Cardiac muscle cell (in vitro differentiated cells and primary cell): ENCODE measurements at regions not wholly inside any gene's neighbourhood (a gene's known extent, or its start where the extent isn't known, plus 50 kb on each side); places are given as distances from the start of the nearest gene placed in this dataset.
A peak's percentile ranks its signal among the peaks of the same experiment; 100 is the strongest.
"Not testable (repeated sequence)": the region's sequence is repeated elsewhere in the genome, so short reads cannot be mapped to it uniquely, and the experiment has no call there.

Experiments used
- DNase-seq, 2 donors: peaks; one replicate each; pipeline versions ENCODE4 v3.0.0 to v3.0.0-alpha.2; 2010 to 2017; ENCODE audit warnings: low read depth in 1 of 2, low spot score in 1 of 2
- H3K27ac ChIP-seq: fragments of 200-600 bp; sonication (generic); 2 replicates; pipeline ENCODE4 v1.5.1; 2016
- H3K27me3 ChIP-seq: fragments of 200-600 bp; sonication (generic); 2 replicates; pipeline ENCODE4 v1.6.0; 2016; ENCODE audit warnings: control low read depth
- H3K36me3 ChIP-seq: fragments of 200-600 bp; sonication (generic); 2 replicates; pipeline ENCODE4 v1.5.1; 2016; ENCODE audit warnings: control low read depth
- H3K4me1 ChIP-seq: fragments of 200-600 bp; sonication (generic); 2 replicates; pipeline ENCODE4 v1.8.1; 2017; ENCODE audit warnings: low read depth, mild to moderate bottlenecking, mixed run types
- H3K4me3 ChIP-seq: fragments of 200-600 bp; sonication (generic); 2 replicates; pipeline ENCODE4 v1.5.1; 2016; ENCODE audit warnings: mild to moderate bottlenecking
- H3K9me3 ChIP-seq: fragments of 200-600 bp; sonication (generic); 2 replicates; pipeline ENCODE4 v1.5.1; 2017; ENCODE audit warnings: low read depth, mild to moderate bottlenecking, control low read depth
- CTCF ChIP-seq: IDR thresholded peaks from 2 replicates; pipeline ENCODE4 v1.5.1; 2012; ENCODE audit warnings: low read depth, mild to moderate bottlenecking, low read length

- H3K27me3 ChIP-seq = no peaks in the 10 kb centered on the region
- no peaks in the 10 kb centered on the region for H3K4me1 ChIP-seq
- no peaks in the 10 kb centered on the region for H3K9me3 ChIP-seq
- no peaks in the 10 kb centered on the region for H3K36me3 ChIP-seq
- H3K4me3 ChIP-seq = no peak overlapping the region
- no peak overlapping the region for H3K27ac ChIP-seq
- no peak for TF ChIP-seq CTCF
- no peak for DNase-seq
Observed at GRCh38 chr15:38788918-38789317, 224.3 kb upstream of the RASGRP1 start.

DNA sequence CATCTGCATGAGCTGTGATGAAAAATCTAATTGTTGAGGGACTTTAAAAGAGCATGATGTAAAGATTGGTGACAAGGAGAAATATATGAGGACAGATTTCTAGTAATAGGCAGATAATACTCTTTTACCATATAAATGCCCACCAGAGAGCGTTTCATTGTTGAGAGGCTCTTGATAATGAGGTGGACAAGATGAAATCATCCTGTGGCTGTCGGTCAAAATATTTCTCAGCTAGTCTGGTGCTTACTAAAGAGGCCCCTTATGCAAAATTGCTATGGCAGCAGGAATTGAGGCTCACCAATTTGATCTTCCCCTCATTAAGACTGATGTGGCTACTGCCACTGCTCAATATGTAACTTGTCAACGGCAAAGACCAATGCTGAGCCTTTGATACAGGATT, 225.0 kb upstream of the RASGRP1 start:
- Histone ChIP-seq H3K27me3 (no peaks in the 10 kb centered on the region), H3K27ac (no peak overlapping the region), H3K9me3 (no peaks in the 10 kb centered on the region), H3K4me3 (no peak overlapping the region), H3K36me3 (no peaks in the 10 kb centered on the region), H3K4me1 (no peaks in the 10 kb centered on the region)
- no peak for TF ChIP-seq CTCF
- no peak for DNase-seq

DNA sequence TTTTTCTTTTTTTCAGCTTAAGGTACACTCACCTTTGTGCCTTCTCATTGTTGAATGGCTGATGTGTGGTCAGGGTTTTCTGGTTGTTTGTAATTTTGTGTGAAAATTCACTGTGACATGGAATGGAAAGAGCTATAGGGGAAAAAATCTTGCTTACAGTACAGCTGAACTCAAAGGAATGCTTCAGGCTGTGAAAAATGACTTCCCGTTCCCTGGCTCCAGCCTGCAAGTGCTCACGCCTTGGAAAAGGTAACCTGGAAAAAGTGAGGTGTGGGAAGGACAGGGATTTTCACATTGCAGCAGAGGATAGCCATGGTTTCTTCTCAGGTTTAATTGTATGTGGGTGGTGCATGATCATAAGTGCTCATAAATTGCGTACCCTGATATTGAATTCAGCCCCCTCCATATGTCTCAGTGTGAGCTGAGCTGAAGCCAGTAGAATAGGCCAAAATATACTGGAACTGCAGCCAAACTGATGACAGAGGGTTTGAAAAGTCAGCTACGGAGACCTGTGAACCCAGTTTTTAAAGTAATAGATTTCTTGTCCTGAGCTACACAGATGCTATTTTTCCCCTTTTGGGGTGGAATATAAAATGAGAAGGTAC, 228.7 kb upstream of the RASGRP1 start:
- Histone ChIP-seq H3K4me3 (no peak overlapping the region), H3K27me3 (no peaks in the 10 kb centered on the region), H3K27ac (no peak overlapping the region), H3K9me3 (no peaks in the 10 kb centered on the region), H3K4me1 (no peaks in the 10 kb centered on the region), H3K36me3 (no peaks in the 10 kb centered on the region)
- TF ChIP-seq CTCF = no peak
- peak in 1 of 2 donors; percentile 1 for DNase-seq

DNA sequence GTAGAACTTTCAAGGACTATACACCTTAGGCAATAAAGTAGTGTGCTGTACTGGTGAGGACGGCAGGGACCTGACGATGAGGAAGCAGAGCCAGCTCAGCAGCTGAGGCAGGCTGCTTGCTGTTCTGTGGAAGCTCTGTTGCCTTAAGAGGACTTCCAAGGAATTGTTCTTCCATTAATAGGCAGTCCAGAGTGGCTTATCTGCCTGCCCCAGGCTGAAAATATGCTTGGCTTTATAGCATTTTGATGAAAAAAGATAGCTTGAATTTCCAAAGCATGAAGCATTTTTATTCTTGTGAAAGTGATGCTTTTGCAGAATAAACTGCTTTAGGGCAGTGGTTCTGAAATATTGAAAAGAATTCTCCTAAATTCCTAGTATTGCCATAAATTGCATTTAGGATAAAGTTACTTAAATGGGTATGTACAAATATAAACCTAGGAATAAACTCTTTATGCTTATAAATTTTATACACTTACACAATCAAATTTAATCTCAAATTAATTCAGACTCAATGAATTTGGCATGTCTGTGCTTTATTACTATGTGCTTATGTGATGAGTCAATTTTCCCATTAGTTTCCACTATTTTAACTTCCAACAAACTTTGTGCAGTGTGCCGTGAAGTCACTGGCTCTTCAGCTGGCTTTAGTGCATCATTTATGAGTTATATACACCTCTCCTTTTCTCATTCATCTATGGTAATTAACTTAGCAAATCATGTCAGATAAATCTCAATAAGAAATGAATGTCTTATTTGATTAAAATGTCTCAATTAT, 231.0 kb upstream of the RASGRP1 start:
- peak; percentile 5 to 62 for DNase-seq
- Histone ChIP-seq H3K27me3 (no peaks in the 10 kb centered on the region), H3K36me3 (no peaks in the 10 kb centered on the region), H3K27ac (no peak overlapping the region), H3K4me1 (no peaks in the 10 kb centered on the region), H3K9me3 (no peaks in the 10 kb centered on the region), H3K4me3 (no peak overlapping the region)
- no peak for TF ChIP-seq CTCF

DNA sequence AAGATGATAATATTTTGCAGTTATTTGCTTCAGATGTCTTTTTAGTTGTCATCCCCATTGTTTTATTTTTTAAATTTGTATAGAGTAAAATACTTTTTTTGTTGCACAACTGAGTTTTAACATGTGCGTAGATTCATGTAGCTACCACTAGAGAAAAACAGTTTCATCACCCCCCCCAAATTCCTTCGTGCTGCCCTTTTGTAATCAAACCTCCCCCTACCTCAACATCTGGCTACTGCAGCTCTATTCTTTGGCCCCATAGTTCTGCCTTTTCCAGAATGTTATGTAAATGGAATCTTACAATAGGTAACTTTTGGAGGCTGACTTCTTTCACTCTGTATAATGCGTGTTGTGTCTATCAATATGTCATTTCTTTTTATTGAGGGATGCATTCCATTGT, 232.0 kb upstream of the RASGRP1 start:
- no peaks in the 10 kb centered on the region for H3K36me3 ChIP-seq
- peak in 1 of 2 donors; percentile 18 for DNase-seq
- H3K4me1 ChIP-seq = no peaks in the 10 kb centered on the region
- no peaks in the 10 kb centered on the region for H3K9me3 ChIP-seq
- no peak overlapping the region for H3K4me3 ChIP-seq
- no peak for TF ChIP-seq CTCF
- H3K27ac ChIP-seq = no peak overlapping the region
- H3K27me3 ChIP-seq = no peaks in the 10 kb centered on the region

- not testable (repeated sequence) for H3K27ac ChIP-seq, H3K4me1 ChIP-seq, H3K4me3 ChIP-seq, DNase-seq, H3K27me3 ChIP-seq, H3K9me3 ChIP-seq, H3K36me3 ChIP-seq
Observed at GRCh38 chr15:38797506-38797905, 232.9 kb upstream of the RASGRP1 start.

GRCh38 chr15:38799202-38799601, 234.6 kb upstream of the RASGRP1 start:
- not testable (repeated sequence) for H3K4me3 ChIP-seq, H3K9me3 ChIP-seq, H3K4me1 ChIP-seq, H3K36me3 ChIP-seq, DNase-seq, H3K27me3 ChIP-seq, H3K27ac ChIP-seq
